Effector memory CD4-positive, alpha-beta T cell (primary cell): ENCODE measurements at regions not wholly inside any gene's neighbourhood (a gene's known extent, or its start where the extent isn't known, plus 50 kb on each side); places are given as distances from the start of the nearest gene placed in this dataset.

Source experiments
- DNase-seq, 3 donors: peaks; one replicate each; pipeline ENCODE4 v3.0.0-alpha.2; 2020
- H3K27ac ChIP-seq: 2 replicates; pipeline ENCODE4 v1.7.0; 2013; ENCODE audit warnings: mild to moderate bottlenecking, low read length, moderate library complexity; ENCODE audit not compliant: insufficient read depth, poor library complexity, severe bottlenecking
- H3K27me3 ChIP-seq: replicated peaks from 2 replicates; pipeline ENCODE4 v1.7.0; 2013; ENCODE audit warnings: mild to moderate bottlenecking, low read length; ENCODE audit not compliant: insufficient read depth, control insufficient read depth, poor library complexity, severe bottlenecking
- H3K36me3 ChIP-seq: 2 replicates; pipeline ENCODE4 v1.7.0; 2013; ENCODE audit warnings: mild to moderate bottlenecking, low read length, moderate library complexity; ENCODE audit not compliant: control insufficient read depth, insufficient read depth
- H3K4me1 ChIP-seq: 2 replicates; pipeline ENCODE4 v1.7.0; 2013; ENCODE audit warnings: low read length, mild to moderate bottlenecking; ENCODE audit not compliant: control insufficient read depth, insufficient read depth, poor library complexity, severe bottlenecking
- H3K4me3 ChIP-seq: 2 replicates; pipeline ENCODE4 v1.7.0; 2013; ENCODE audit warnings: low read length, low read depth, mild to moderate bottlenecking; ENCODE audit not compliant: insufficient read depth, poor library complexity, severe bottlenecking
- H3K9me3 ChIP-seq: 2 replicates; pipeline ENCODE4 v1.7.0; 2013; ENCODE audit warnings: mild to moderate bottlenecking, low read length, moderate library complexity; ENCODE audit not compliant: control insufficient read depth

DNA sequence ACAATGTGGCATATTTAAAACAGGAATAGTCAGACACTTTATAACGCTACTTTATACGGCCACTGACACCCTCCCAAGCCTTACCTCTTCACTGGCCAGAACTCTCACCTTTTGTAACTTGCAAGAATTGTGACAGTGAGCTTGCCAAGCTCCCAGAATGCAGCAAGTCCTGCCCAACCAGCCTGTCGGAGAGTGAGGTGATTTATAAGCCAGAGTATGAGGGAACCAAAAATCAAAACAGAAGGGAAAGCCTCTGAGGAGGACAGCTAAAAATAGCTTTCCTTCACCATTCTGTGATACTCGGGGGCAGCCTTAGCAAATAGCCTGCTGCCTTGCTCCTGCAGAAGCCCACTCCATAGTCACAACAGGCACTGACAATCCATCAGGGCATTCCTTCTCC is 229.7 kb downstream of the FAM76B start:
- no peak overlapping the region for H3K27ac ChIP-seq
- H3K36me3 ChIP-seq, result no peaks in the 10 kb centered on the region
- H3K27me3 ChIP-seq, result no peaks in the 10 kb centered on the region
- DNase-seq, result no peak
- no peaks in the 10 kb centered on the region for H3K4me1 ChIP-seq
- H3K9me3 ChIP-seq, result no peaks in the 10 kb centered on the region
- H3K4me3 ChIP-seq, result no peak overlapping the region

DNA sequence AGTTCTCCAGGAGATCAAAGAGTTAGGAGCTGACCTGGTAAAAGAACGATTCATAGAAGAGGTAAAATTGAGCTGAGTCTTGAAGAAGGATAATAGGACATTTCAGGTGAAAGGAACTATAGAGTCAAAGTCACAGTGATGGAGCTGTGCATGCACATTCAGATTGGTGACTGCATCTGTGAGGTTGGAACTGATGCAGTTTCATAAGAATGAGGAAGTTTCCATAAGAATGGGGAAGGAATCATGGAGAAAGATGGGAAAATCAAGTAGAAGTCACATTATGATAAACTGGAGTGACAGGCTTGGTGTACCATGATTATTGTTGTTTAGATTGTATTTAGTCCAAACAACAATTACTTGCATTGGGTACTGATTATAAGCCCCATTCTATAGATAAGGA is 232.2 kb downstream of the FAM76B start:
- Histone ChIP-seq H3K27ac (no peak overlapping the region), H3K36me3 (no peaks in the 10 kb centered on the region), H3K27me3 (no peaks in the 10 kb centered on the region), H3K9me3 (no peaks in the 10 kb centered on the region), H3K4me1 (no peaks in the 10 kb centered on the region), H3K4me3 (no peak overlapping the region)
- no peak for DNase-seq

DNA sequence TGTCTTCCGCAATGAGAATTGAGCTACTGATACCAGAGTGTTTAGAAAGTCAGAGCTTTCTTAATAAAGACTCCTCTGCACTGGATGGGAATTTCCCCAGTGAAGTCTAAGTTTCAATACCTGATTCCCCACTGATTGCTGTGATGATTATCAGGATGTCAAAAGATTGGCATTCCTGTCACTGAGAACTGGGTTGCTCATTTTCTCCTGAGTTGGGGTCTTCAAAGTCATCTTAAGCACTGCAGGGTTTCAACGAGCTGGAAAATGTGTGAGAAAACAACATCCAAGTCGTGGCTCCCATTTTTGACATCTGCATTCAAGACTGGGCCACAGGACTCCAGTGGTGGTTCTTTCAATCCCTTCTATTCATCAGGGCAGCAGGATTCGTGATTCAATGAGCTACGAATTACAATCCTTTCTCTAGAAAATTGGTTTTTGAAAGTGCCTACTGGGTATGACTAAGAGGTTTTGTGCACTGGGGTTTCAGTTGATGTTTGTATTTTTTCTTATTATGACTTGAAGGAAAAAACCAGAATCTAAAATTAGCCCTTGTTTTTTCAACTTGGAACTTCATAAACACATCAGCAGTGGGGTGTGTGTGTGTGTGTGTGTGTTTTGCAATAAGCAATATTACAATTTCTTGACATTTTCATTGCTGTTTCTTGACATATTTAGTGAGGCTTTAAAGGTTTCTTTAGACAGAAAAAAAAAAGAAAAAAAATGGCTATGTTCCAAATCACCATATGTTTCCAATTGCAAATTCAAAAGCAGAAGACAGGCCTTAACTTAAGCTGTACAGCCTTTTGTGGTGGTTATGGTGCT is 233.0 kb downstream of the FAM76B start:
- no peak overlapping the region for H3K4me3 ChIP-seq
- H3K9me3 ChIP-seq, result no peaks in the 10 kb centered on the region
- H3K27me3 ChIP-seq, result no peaks in the 10 kb centered on the region
- no peaks in the 10 kb centered on the region for H3K4me1 ChIP-seq
- no peaks in the 10 kb centered on the region for H3K36me3 ChIP-seq
- DNase-seq, result no peak
- no peak overlapping the region for H3K27ac ChIP-seq

DNA sequence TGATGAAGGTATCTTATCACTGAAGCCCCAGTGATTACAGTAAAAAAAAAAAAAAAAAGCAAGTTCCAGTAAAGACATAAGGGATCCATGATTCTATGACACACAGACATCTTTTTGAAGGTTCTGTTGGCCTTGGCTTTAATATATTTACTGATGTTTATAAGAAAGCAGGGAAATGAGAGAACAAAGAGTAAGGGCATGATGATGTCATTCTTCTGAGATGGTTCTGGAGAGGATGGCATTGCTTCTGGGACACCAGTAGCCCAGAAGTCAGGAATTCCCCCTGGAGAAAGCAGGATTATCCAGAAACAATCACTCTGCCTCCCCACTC is 233.6 kb downstream of the FAM76B start:
- no peaks in the 10 kb centered on the region for H3K9me3 ChIP-seq
- H3K4me3 ChIP-seq, result no peak overlapping the region
- no peaks in the 10 kb centered on the region for H3K27me3 ChIP-seq
- H3K27ac ChIP-seq, result no peak overlapping the region
- DNase-seq, result no peak
- H3K36me3 ChIP-seq, result no peaks in the 10 kb centered on the region
- H3K4me1 ChIP-seq, result no peaks in the 10 kb centered on the region

DNA sequence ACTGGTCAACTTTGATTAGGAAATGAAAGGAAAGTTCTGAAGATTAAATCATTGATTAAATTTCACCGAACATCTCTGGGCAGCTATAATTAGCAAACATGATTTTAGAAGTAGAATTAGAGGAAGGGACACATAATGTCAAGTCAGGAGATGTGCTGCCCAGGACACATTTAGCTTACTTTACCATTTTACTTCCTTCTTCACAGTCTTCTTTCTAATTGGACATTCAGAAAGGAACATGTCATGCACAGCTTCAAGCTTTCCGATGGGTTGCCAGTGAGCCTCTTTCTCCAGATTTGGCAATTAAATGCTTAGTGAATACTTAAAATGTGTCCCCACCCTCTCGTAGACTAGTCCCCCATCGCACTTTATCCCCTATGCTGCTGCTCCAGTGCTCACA is 234.7 kb downstream of the FAM76B start:
- Histone ChIP-seq H3K4me1 (no peaks in the 10 kb centered on the region), H3K27ac (no peak overlapping the region)
- DNase-seq, result no peak

DNA sequence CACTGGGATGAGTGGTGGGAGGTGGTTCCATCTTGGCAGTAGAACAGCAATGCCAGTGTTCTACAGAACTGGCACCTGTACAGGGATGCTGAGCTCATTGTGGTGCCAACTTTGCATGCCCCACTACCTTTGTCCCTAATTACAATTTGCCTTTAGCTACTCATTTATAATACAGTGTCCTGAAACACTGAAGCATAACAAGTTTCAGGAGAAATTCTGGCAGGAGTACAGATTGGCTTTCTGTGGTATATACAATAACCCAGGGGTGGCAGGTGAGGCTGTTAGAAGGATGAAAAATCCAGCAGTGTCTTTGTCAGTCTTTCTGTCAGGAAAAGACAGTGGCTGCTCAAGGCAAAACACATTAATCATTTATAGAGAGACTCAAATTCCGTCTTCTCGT is 240.3 kb downstream of the FAM76B start:
- H3K9me3 ChIP-seq, result no peaks in the 10 kb centered on the region
- H3K4me3 ChIP-seq, result no peak overlapping the region
- H3K27me3 ChIP-seq, result no peaks in the 10 kb centered on the region
- no peak for DNase-seq
- H3K4me1 ChIP-seq, result no peaks in the 10 kb centered on the region
- H3K36me3 ChIP-seq, result no peaks in the 10 kb centered on the region
- H3K27ac ChIP-seq, result no peak overlapping the region

More for the DNA sequence above, 234.7 kb downstream of the FAM76B start:
- H3K36me3 ChIP-seq, result no peaks in the 10 kb centered on the region
- H3K4me3 ChIP-seq, result no peak overlapping the region
- no peaks in the 10 kb centered on the region for H3K27me3 ChIP-seq
- H3K9me3 ChIP-seq, result no peaks in the 10 kb centered on the region

DNA sequence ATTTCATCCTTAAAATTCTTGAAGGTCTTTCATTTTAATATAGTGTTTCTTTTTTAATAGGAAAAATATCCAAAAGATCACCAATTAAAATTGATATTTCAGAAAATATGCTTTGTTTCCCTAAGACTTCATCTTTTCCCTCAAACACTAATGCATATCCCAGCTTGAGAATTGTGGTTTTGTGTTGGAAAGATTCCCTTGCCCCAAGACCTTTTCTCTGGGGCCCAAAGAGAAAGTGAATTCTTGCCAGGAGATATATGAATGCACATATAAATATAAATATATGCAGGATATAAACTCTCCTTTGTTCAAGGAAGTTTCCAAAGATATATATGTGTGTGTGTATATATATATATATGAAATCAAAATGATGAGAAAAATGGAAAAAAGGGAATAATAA is 241.2 kb downstream of the FAM76B start:
- no peak overlapping the region for H3K4me3 ChIP-seq
- no peaks in the 10 kb centered on the region for H3K9me3 ChIP-seq
- no peaks in the 10 kb centered on the region for H3K4me1 ChIP-seq
- no peaks in the 10 kb centered on the region for H3K36me3 ChIP-seq
- no peak for DNase-seq
- no peak overlapping the region for H3K27ac ChIP-seq
- no peaks in the 10 kb centered on the region for H3K27me3 ChIP-seq

DNA sequence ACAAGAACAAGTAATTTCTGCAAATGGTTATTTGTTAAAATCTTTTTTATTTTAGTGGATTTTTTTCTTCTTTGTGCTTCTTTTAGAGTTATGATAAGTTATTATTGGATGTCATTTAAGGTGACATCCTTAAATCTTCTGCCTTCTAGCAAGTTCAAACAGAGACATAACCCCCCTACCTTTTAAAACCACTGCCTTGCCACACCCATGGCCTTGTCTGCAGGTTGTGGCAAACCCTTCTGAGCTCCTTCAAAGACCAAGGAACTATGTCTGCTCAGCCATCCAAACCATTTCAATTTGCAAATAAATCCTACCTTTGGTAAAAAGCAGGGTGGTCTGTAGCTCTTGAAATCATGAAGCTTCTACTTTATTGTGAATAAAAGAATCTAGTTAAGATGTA is 241.6 kb downstream of the FAM76B start:
- Histone ChIP-seq H3K4me3 (no peak overlapping the region), H3K27me3 (no peaks in the 10 kb centered on the region), H3K4me1 (no peaks in the 10 kb centered on the region), H3K27ac (no peak overlapping the region), H3K9me3 (no peaks in the 10 kb centered on the region), H3K36me3 (no peaks in the 10 kb centered on the region)
- no peak for DNase-seq

DNA sequence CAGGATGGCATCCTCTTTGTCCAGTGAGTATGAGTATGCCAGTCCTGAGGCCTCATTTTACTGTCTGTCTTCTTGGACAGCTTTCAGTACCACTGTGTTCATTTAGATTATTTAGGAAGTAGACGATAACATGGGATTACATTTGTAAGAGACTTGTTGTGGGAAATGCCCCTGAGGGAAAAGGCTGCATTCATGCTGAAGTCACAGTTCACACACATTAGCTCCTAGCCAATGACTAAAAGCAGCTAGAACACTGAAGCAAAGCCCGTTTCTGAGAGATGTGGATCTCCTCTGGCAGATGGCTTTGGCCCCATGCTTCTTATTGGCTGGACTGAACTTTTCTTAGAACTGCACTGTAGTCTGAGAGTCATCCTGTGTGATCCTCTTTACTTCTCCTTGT is 242.4 kb downstream of the FAM76B start:
- Histone ChIP-seq H3K27ac (no peak overlapping the region), H3K36me3 (no peaks in the 10 kb centered on the region), H3K4me3 (no peak overlapping the region), H3K9me3 (no peaks in the 10 kb centered on the region), H3K4me1 (no peaks in the 10 kb centered on the region), H3K27me3 (no peaks in the 10 kb centered on the region)
- DNase-seq, result no peak

DNA sequence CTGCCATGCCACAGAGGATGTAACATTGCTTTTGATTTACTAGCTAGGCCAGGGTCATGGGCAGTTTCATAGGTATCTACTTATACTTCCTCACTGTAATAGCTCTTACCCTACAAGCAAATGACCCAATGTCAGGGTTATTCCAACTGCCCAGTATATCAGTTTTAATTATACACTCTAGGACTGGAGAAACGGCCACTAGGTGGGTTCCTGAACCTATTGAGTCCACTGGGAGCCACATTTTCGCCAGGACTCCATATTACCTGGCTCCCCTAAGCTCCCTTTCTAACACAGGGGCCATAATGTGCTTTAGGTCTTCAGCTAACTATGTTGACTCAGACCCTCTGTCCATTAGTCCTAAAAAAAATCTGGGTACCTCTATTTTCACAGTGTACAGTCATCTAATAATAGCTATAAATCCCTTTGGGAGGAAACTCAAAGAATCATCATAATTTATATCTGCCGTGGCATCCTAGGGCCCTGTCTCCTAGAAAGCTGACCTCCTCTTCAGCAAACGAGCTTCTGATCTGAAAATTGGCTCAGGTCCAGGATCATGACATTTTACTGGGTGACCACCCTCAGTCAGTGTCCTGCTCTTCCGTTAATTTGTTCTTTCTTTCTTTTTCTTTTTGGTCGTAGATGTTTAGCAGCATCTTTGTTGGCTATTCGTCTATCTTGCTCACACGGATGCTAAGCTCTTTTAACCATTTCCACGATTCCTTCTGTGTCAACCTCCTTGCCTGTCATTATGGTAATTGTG is 244.3 kb downstream of the FAM76B start:
- Histone ChIP-seq H3K4me3 (no peak overlapping the region), H3K27ac (no peak overlapping the region), H3K4me1 (no peaks in the 10 kb centered on the region), H3K27me3 (no peaks in the 10 kb centered on the region), H3K9me3 (no peaks in the 10 kb centered on the region), H3K36me3 (no peaks in the 10 kb centered on the region)
- DNase-seq, result no peak
